ENCODE measurements at regions not wholly inside any gene's neighbourhood (a gene's known extent, or its start where the extent isn't known, plus 50 kb on each side); places are given as distances from the start of the nearest gene placed in this dataset.

DNA sequence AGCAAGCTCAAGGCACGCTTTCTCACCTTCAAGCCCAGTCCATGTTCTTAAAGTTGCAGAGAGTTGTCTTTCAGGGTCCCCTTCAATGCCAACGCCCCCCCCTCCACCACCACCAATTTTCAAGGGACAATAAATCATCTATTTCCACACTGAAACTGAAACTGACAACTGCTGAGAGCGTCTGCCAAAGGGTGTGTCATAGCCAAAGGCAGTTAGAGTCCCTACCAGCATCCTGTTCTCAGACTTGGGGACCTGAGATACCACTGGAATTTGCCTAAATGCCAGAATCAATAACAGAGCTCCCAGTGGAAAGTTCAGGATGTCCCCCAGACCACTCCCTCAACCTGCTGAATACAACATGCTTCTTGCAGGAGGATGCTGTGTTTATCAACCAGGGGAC is 133.2 kb upstream of the SOX9 start:
- H3K4me1 ChIP-seq, result no peaks in the 10 kb centered on the region
- intact Hi-C loops (cut with DNase I), result no loop called here

DNA sequence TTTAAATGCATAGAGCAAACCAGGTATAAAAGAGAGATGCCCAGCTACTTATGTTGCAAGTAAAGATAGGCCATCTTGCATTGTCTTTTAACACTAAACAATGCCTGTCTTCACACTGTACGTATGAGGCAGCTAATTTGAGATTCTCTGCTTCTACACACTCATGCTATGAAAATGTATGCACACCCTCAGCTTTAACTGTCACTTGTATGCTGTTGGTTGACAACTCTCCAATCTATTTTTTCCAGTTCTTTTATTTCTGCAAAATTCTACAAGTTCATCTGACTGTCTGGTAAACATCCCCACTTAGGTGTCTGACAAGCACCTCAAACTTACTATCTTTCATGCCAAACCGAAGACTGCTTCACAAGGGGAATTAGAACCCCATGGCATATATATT is 131.7 kb upstream of the SOX9 start:
- Histone ChIP-seq H3K36me3 (no peaks in the 10 kb centered on the region), H3K9me3 (no peaks in the 10 kb centered on the region), H3K27ac (no peak overlapping the region), H3K4me1 (no peaks in the 10 kb centered on the region), H3K4me3 (no peak overlapping the region), H3K27me3 (no peaks in the 10 kb centered on the region)
- DNase-seq (ENCODE audit: extremely low spot score in 2 of 2), result no peak
- intact Hi-C loops (cut with DNase I), result no loop called here
- no peak for TF ChIP-seq POLR2A (IDR thresholded peaks at IDR 0.05)
- TF ChIP-seq POLR2AphosphoS5 (IDR thresholded peaks at IDR 0.05; ENCODE audit: insufficient read depth in 1 of 2, low read depth in 1 of 2), result no peak
- TF ChIP-seq, protein P1, sequence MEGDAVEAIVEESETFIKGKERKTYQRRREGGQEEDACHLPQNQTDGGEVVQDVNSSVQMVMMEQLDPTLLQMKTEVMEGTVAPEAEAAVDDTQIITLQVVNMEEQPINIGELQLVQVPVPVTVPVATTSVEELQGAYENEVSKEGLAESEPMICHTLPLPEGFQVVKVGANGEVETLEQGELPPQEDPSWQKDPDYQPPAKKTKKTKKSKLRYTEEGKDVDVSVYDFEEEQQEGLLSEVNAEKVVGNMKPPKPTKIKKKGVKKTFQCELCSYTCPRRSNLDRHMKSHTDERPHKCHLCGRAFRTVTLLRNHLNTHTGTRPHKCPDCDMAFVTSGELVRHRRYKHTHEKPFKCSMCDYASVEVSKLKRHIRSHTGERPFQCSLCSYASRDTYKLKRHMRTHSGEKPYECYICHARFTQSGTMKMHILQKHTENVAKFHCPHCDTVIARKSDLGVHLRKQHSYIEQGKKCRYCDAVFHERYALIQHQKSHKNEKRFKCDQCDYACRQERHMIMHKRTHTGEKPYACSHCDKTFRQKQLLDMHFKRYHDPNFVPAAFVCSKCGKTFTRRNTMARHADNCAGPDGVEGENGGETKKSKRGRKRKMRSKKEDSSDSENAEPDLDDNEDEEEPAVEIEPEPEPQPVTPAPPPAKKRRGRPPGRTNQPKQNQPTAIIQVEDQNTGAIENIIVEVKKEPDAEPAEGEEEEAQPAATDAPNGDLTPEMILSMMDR (IDR thresholded peaks at IDR 0.05), result no peak

More for the DNA sequence above, 133.2 kb upstream of the SOX9 start:
- H3K9me3 ChIP-seq, result no peaks in the 10 kb centered on the region
- H3K36me3 ChIP-seq, result no peaks in the 10 kb centered on the region
- no peaks in the 10 kb centered on the region for H3K27me3 ChIP-seq
- no peak overlapping the region for H3K27ac ChIP-seq
- H3K4me3 ChIP-seq, result no peak overlapping the region
- no peak for DNase-seq (ENCODE audit: extremely low spot score in 2 of 2)
- TF ChIP-seq POLR2A (IDR thresholded peaks at IDR 0.05), result no peak
- TF ChIP-seq POLR2AphosphoS5 (IDR thresholded peaks at IDR 0.05; ENCODE audit: insufficient read depth in 1 of 2, low read depth in 1 of 2), result no peak
- TF ChIP-seq, protein P1 (IDR thresholded peaks at IDR 0.05), result no peak

DNA sequence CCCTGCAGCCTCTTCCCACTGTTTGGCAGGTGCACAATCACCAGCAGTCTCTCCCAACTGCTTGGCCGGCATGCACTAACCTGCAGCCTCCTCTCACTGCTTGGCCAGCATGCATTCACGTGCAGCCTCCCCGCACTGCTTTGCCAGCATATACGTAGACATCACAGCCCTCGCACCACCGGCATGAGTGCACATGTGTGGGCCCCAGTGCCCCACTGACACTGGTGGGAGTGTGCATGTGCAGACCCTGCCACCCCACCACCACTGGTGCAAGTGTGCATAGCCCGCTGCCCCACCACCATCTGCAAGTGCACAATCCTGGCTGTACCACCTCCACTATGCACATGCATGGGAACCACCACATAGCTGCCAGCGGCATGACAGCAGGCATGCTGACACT is 127.5 kb upstream of the SOX9 start:
- Histone ChIP-seq H3K27ac (no peak overlapping the region), H3K27me3 (no peaks in the 10 kb centered on the region), H3K36me3 (no peaks in the 10 kb centered on the region), H3K4me3 (no peak overlapping the region), H3K9me3 (no peaks in the 10 kb centered on the region), H3K4me1 (no peaks in the 10 kb centered on the region)
- intact Hi-C loops (cut with DNase I), result no loop called here
- TF ChIP-seq POLR2A (IDR thresholded peaks at IDR 0.05), result no peak
- TF ChIP-seq, protein P1 (IDR thresholded peaks at IDR 0.05), result no peak
- no peak for TF ChIP-seq POLR2AphosphoS5 (IDR thresholded peaks at IDR 0.05; ENCODE audit: insufficient read depth in 1 of 2, low read depth in 1 of 2)
- DNase-seq (ENCODE audit: extremely low spot score in 2 of 2), result no peak

DNA sequence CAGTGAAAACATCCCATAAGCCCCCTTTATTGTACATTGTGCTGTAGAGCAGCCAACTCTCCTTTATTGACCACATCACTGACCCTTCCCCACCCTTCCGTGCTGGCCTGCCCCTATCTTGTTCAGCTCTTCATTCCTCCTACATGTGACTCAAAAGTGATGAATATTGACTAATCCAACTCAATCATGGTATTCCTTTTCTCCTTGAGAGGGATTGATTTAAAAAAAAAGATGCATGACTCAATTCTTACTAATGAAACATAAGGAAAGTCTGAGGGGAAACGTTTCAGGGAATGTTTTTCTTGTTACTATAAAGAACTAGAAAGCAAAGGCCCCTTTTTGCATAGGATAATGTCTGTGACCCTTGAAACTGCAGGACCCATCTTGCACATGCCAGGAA is 125.2 kb upstream of the SOX9 start:
- Histone ChIP-seq H3K4me3 (no peak overlapping the region), H3K27ac (no peak overlapping the region), H3K9me3 (no peaks in the 10 kb centered on the region), H3K36me3 (no peaks in the 10 kb centered on the region), H3K27me3 (no peaks in the 10 kb centered on the region), H3K4me1 (no peaks in the 10 kb centered on the region)
- TF ChIP-seq POLR2AphosphoS5 (IDR thresholded peaks at IDR 0.05; ENCODE audit: insufficient read depth in 1 of 2, low read depth in 1 of 2) (no peak), POLR2A (IDR thresholded peaks at IDR 0.05) (no peak)
- TF ChIP-seq, protein P1 (IDR thresholded peaks at IDR 0.05), result no peak
- no peak for DNase-seq (ENCODE audit: extremely low spot score in 2 of 2)
- intact Hi-C loops (cut with DNase I), result no loop called here

DNA sequence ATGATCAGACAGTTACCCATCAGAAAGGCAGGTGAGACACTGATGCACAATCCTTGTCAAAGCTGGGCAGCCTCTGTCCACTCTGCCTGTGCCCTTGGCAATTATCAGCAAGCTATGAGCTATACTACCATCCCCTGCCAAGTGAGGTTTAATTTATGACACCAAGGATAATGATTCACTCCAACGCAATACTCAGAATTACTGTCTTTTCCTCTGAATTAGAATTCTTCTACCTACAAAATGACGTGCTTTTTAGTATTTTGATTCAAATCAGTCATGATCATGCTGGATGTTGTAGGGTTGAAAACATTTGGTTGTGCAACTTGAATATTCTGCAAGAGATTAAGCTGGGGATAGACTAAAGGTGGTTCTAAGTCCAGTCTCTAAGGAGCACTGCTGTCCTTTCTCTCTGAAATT is 116.8 kb upstream of the SOX9 start:
- Histone ChIP-seq H3K4me3 (no peak overlapping the region), H3K4me1 (no peaks in the 10 kb centered on the region), H3K9me3 (no peaks in the 10 kb centered on the region), H3K36me3 (no peaks in the 10 kb centered on the region), H3K27ac (no peak overlapping the region), H3K27me3 (no peaks in the 10 kb centered on the region)
- intact Hi-C loops (cut with DNase I), result no loop called here
- no peak for DNase-seq (ENCODE audit: extremely low spot score in 2 of 2)
- TF ChIP-seq, protein P1 (IDR thresholded peaks at IDR 0.05), result no peak
- TF ChIP-seq POLR2AphosphoS5 (IDR thresholded peaks at IDR 0.05; ENCODE audit: insufficient read depth in 1 of 2, low read depth in 1 of 2), result no peak
- no peak for TF ChIP-seq POLR2A (IDR thresholded peaks at IDR 0.05)

All from vagina (tissue), 2 donors.